GM23338 (cell line): ENCODE measurements at regions not wholly inside any gene's neighbourhood (a gene's known extent, or its start where the extent isn't known, plus 50 kb on each side); places are given as distances from the start of the nearest gene placed in this dataset.

Experiments
- ATAC-seq: fragments of 200-7000 bp; cut with Tn5 transposase; 3 replicates; pipeline ENCODE4 v1.9.1; 2020
- DNase-seq: peaks from one replicate; pipeline ENCODE4 v3.0.0-alpha.2; 2015; ENCODE audit warnings: low spot score
- H2AFZ ChIP-seq: fragments of 200-600 bp; sonication (generic); 2 replicates; pipeline ENCODE4 v1.8.0; 2016; ENCODE audit warnings: antibody characterized with exemption, mild to moderate bottlenecking, moderate library complexity
- H3F3A ChIP-seq: fragments of 200-600 bp; sonication (generic); replicated peaks from 2 replicates; pipeline ENCODE4 v1.8.0; 2017; ENCODE audit warnings: antibody characterized with exemption, mixed run types, low read depth
- H3K27ac ChIP-seq: fragments of 200-600 bp; sonication (generic); 2 replicates; pipeline ENCODE4 v1.6.1; 2016; ENCODE audit warnings: low read depth
- H3K27me3 ChIP-seq: fragments of 200-600 bp; sonication (generic); 2 replicates; pipeline ENCODE4 v1.8.0; 2016; ENCODE audit warnings: mild to moderate bottlenecking, mixed run types, moderate library complexity; ENCODE audit not compliant: insufficient read depth
- H3K36me3 ChIP-seq: fragments of 200-600 bp; sonication (generic); 2 replicates; pipeline ENCODE4 v1.8.0; 2016; ENCODE audit warnings: mild to moderate bottlenecking; ENCODE audit not compliant: insufficient read depth
- H3K4me1 ChIP-seq: fragments of 200-600 bp; sonication (generic); 2 replicates; pipeline ENCODE4 v1.8.0; 2016; ENCODE audit warnings: mild to moderate bottlenecking, moderate library complexity; ENCODE audit not compliant: insufficient read depth
- H3K4me2 ChIP-seq: fragments of 200-600 bp; sonication (generic); 2 replicates; pipeline ENCODE4 v1.7.1; 2017; ENCODE audit warnings: mixed run types
- H3K4me3 ChIP-seq: fragments of 200-600 bp; sonication (generic); 2 replicates; pipeline ENCODE4 v1.6.1; 2016; ENCODE audit warnings: mixed run types
- H3K79me2 ChIP-seq: fragments of 200-600 bp; sonication (generic); replicated peaks from 2 replicates; pipeline ENCODE4 v1.8.0; 2017; ENCODE audit warnings: mild to moderate bottlenecking; ENCODE audit not compliant: insufficient read depth
- H3K9me2 ChIP-seq: fragments of 200-600 bp; sonication (generic); 2 replicates; pipeline ENCODE4 v1.8.0; 2017; ENCODE audit not compliant: insufficient read depth
- H4K20me1 ChIP-seq: fragments of 200-600 bp; sonication (generic); replicated peaks from 2 replicates; pipeline ENCODE4 v1.8.0; 2017; ENCODE audit warnings: mild to moderate bottlenecking; ENCODE audit not compliant: insufficient read depth
- H3K27ac Mint-ChIP-seq: 2 replicates; pipeline ENCODE4 v1.8.0; 2020; ENCODE audit warnings: inconsistent platforms, mild to moderate bottlenecking, moderate library complexity, mixed read lengths
- H3K27me3 Mint-ChIP-seq: 3 replicates; pipeline ENCODE4 v1.8.0; 2022; ENCODE audit warnings: low read depth, mild to moderate bottlenecking, moderate library complexity, mixed read lengths, inconsistent platforms; ENCODE audit not compliant: insufficient read depth, poor library complexity
- H3K36me3 Mint-ChIP-seq: 3 replicates; pipeline ENCODE4 v1.8.0; 2021; ENCODE audit warnings: low read depth, mild to moderate bottlenecking, inconsistent platforms, moderate library complexity, mixed read lengths
- H3K4me1 Mint-ChIP-seq: 3 replicates; pipeline ENCODE4 v1.8.0; 2020; ENCODE audit warnings: mild to moderate bottlenecking, inconsistent platforms, mixed read lengths
- H3K4me3 Mint-ChIP-seq: 3 replicates; pipeline ENCODE4 v1.8.0; 2021; ENCODE audit warnings: moderate library complexity, mild to moderate bottlenecking, inconsistent platforms, mixed read lengths
- H3K9me3 Mint-ChIP-seq: 3 replicates; pipeline ENCODE4 v1.8.0; 2020; ENCODE audit warnings: moderate library complexity, mild to moderate bottlenecking, inconsistent platforms, mixed read lengths
- CREB1 ChIP-seq: fragments of 250-450 bp; sonication (Bioruptor Pico); IDR thresholded peaks from 2 replicates; pipeline ENCODE4 v1.5.0; 2020; ENCODE audit warnings: low read depth, mild to moderate bottlenecking, moderate library complexity
- EZH2 ChIP-seq: fragments of 200-600 bp; sonication (generic); IDR thresholded peaks from one replicate; pipeline ENCODE4 v1.8.0; 2017; ENCODE audit warnings: antibody characterized with exemption, mild to moderate bottlenecking, low read depth; ENCODE audit not compliant: unreplicated experiment
- EZH2phosphoT487 ChIP-seq: fragments of 200-600 bp; sonication (generic); IDR thresholded peaks from one replicate; pipeline ENCODE4 v1.8.1; 2018; ENCODE audit warnings: antibody characterized with exemption; ENCODE audit not compliant: unreplicated experiment
- JUNB ChIP-seq: IDR thresholded peaks from one replicate; pipeline ENCODE4 v1.6.1; 2016; ENCODE audit warnings: antibody characterized with exemption; ENCODE audit not compliant: unreplicated experiment
- NANOG ChIP-seq: IDR thresholded peaks from 2 replicates; pipeline ENCODE4 v1.6.1; 2016; ENCODE audit warnings: antibody characterized with exemption, borderline replicate concordance
- POLR2AphosphoS5 ChIP-seq: IDR thresholded peaks from 2 replicates; pipeline ENCODE4 v1.6.1; 2016; ENCODE audit warnings: antibody characterized with exemption, low read depth
- STAT1 ChIP-seq: IDR thresholded peaks from one replicate; pipeline ENCODE4 v1.6.1; 2016; ENCODE audit warnings: antibody characterized with exemption; ENCODE audit not compliant: unreplicated experiment
- ZNF114 ChIP-seq: fragments of 250-450 bp; sonication (Bioruptor Pico); IDR thresholded peaks from 2 replicates; pipeline ENCODE4 v1.5.0; 2020; ENCODE audit warnings: mild to moderate bottlenecking, moderate library complexity
- ZNF331 ChIP-seq: fragments of 250-450 bp; sonication (Bioruptor Pico); IDR thresholded peaks from 2 replicates; pipeline ENCODE4 v1.5.0; 2020; ENCODE audit warnings: low read depth, mild to moderate bottlenecking, moderate library complexity
- TF ChIP-seq, protein P1 (sequence below), 2 experiments: fragments of 200-600 bp in 1 of 2; sonication (generic) in 1 of 2; conservative IDR thresholded peaks; 2 replicates each; pipeline versions ENCODE4 v1.5.1 to v1.6.1; 2016 to 2017; ENCODE audit warnings: antibody characterized with exemption in 2 of 2, low read depth in 2 of 2, mild to moderate bottlenecking in 2 of 2, moderate library complexity in 1 of 2
- TF ChIP-seq, protein P2 (sequence below): IDR thresholded peaks from 2 replicates; pipeline ENCODE4 v1.6.1; 2016; ENCODE audit warnings: antibody characterized with exemption
- TF ChIP-seq, protein P3 (sequence below): IDR thresholded peaks from one replicate; pipeline ENCODE4 v1.6.1; 2018; ENCODE audit warnings: antibody characterized with exemption; ENCODE audit not compliant: unreplicated experiment

DNA sequence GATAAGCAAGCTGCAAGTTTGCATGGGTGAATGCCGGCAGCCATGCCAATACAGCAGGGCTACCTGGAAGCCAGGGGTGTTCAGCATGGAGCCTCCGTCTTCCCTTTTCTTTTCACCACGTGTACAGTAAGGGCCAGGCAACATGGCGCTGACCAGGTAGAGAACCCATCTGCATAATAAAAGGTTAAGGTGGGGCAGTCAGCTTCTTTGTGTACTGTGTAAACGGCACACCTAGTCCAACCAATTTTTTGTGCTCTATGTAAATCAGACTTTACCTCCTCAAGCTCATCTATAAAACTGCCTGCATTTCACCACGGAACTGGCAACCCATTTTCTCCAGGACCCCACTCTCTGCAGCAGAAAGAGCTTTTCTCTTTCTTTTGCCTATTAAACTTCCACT, 286.8 kb upstream of the VCX3A start:
- H3K9me3 Mint-ChIP-seq: peaks cover 3% of the 10 kb centered on the region; the same call in 1 of the 3 replicates
- Histone ChIP-seq H3K4me2 (no peak overlapping the region), H3F3A (no peaks in the 10 kb centered on the region), H2AFZ (no peak overlapping the region), H3K9me2 (no peaks in the 10 kb centered on the region), H3K27ac (no peak overlapping the region), H3K27me3 (no peaks in the 10 kb centered on the region), H3K4me3 (no peak overlapping the region), H3K4me1 (no peaks in the 10 kb centered on the region), H3K79me2 (no peaks in the 10 kb centered on the region), H3K36me3 (no peaks in the 10 kb centered on the region), H4K20me1 (no peaks in the 10 kb centered on the region)
- H3K27ac Mint-ChIP-seq: no peak overlapping the region
- no peak overlapping the region for H3K4me3 Mint-ChIP-seq
- no peaks in the 10 kb centered on the region for H3K36me3 Mint-ChIP-seq
- TF ChIP-seq NANOG: no peak
- TF ChIP-seq ZNF114 (CRISPR knock-in tag): no peak
- no peak for TF ChIP-seq JUNB
- TF ChIP-seq STAT1: no peak
- no peak for TF ChIP-seq EZH2phosphoT487
- TF ChIP-seq CREB1 (CRISPR knock-in tag): no peak
- no peak for TF ChIP-seq EZH2
- TF ChIP-seq ZNF331 (CRISPR knock-in tag): no peak
- TF ChIP-seq, protein P1, sequence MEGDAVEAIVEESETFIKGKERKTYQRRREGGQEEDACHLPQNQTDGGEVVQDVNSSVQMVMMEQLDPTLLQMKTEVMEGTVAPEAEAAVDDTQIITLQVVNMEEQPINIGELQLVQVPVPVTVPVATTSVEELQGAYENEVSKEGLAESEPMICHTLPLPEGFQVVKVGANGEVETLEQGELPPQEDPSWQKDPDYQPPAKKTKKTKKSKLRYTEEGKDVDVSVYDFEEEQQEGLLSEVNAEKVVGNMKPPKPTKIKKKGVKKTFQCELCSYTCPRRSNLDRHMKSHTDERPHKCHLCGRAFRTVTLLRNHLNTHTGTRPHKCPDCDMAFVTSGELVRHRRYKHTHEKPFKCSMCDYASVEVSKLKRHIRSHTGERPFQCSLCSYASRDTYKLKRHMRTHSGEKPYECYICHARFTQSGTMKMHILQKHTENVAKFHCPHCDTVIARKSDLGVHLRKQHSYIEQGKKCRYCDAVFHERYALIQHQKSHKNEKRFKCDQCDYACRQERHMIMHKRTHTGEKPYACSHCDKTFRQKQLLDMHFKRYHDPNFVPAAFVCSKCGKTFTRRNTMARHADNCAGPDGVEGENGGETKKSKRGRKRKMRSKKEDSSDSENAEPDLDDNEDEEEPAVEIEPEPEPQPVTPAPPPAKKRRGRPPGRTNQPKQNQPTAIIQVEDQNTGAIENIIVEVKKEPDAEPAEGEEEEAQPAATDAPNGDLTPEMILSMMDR (conservative IDR thresholded peaks at IDR 0.05; ENCODE audit: low read depth in 2 of 2): no peak
- no peak for ATAC-seq
- peaks cover 4% of the 10 kb centered on the region for H3K27me3 Mint-ChIP-seq
- no peak for DNase-seq
- H3K4me1 Mint-ChIP-seq: no peaks in the 10 kb centered on the region; the same call in 2 of the 3 replicates

DNA sequence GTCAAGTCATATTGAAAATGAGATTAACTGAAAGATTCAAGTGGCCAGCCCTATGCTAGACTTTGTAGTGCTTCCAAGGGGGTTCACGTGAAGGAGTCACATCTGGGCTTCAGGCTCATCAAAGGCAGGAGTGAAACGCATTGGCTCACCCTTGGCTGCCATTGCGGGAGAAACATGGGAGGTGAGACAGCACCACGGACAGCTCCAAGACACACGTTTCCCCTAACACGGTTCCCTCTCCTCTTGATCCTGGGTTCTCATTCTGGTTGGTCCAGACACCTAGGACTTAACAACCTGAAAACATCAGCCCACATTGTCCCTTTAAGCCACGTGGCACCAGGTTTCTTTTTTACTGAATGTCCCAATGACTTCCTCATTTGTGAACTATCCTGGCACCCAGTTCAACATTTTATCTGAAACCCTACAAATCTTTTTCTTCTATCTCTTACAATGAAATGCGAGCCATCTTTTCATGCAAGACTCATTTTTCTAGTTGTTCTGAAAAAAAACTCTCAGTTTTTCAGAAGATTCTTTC, 279.0 kb upstream of the VCX3A start:
- TF ChIP-seq, protein P2, sequence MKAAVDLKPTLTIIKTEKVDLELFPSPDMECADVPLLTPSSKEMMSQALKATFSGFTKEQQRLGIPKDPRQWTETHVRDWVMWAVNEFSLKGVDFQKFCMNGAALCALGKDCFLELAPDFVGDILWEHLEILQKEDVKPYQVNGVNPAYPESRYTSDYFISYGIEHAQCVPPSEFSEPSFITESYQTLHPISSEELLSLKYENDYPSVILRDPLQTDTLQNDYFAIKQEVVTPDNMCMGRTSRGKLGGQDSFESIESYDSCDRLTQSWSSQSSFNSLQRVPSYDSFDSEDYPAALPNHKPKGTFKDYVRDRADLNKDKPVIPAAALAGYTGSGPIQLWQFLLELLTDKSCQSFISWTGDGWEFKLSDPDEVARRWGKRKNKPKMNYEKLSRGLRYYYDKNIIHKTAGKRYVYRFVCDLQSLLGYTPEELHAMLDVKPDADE: no peak
- TF ChIP-seq POLR2AphosphoS5 (no peak), CREB1 (CRISPR knock-in tag) (no peak)
- TF ChIP-seq, protein P3, sequence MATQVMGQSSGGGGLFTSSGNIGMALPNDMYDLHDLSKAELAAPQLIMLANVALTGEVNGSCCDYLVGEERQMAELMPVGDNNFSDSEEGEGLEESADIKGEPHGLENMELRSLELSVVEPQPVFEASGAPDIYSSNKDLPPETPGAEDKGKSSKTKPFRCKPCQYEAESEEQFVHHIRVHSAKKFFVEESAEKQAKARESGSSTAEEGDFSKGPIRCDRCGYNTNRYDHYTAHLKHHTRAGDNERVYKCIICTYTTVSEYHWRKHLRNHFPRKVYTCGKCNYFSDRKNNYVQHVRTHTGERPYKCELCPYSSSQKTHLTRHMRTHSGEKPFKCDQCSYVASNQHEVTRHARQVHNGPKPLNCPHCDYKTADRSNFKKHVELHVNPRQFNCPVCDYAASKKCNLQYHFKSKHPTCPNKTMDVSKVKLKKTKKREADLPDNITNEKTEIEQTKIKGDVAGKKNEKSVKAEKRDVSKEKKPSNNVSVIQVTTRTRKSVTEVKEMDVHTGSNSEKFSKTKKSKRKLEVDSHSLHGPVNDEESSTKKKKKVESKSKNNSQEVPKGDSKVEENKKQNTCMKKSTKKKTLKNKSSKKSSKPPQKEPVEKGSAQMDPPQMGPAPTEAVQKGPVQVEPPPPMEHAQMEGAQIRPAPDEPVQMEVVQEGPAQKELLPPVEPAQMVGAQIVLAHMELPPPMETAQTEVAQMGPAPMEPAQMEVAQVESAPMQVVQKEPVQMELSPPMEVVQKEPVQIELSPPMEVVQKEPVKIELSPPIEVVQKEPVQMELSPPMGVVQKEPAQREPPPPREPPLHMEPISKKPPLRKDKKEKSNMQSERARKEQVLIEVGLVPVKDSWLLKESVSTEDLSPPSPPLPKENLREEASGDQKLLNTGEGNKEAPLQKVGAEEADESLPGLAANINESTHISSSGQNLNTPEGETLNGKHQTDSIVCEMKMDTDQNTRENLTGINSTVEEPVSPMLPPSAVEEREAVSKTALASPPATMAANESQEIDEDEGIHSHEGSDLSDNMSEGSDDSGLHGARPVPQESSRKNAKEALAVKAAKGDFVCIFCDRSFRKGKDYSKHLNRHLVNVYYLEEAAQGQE: peak; percentile 88
- Histone ChIP-seq H3K9me2 (no peaks in the 10 kb centered on the region), H3F3A (no peaks in the 10 kb centered on the region), H4K20me1 (no peaks in the 10 kb centered on the region), H3K4me3 (no peak overlapping the region), H3K79me2 (no peaks in the 10 kb centered on the region), H3K36me3 (no peaks in the 10 kb centered on the region), H3K4me2 (no peak overlapping the region), H3K4me1 (no peaks in the 10 kb centered on the region), H2AFZ (no peak overlapping the region), H3K27ac (no peak overlapping the region), H3K27me3 (no peaks in the 10 kb centered on the region)
- Mint-ChIP-seq H3K27ac (no peak overlapping the region), H3K36me3 (no peaks in the 10 kb centered on the region), H3K9me3 (no peaks in the 10 kb centered on the region; the same call in 2 of the 3 replicates), H3K4me1 (no peaks in the 10 kb centered on the region), H3K4me3 (no peak overlapping the region), H3K27me3 (peaks cover 2% of the 10 kb centered on the region)
- ATAC-seq (no peak), DNase-seq (peak; percentile 39)
